ENCODE measurements at regions not wholly inside any gene's neighbourhood (a gene's known extent, or its start where the extent isn't known, plus 50 kb on each side); places are given as distances from the start of the nearest gene placed in this dataset.

DNA sequence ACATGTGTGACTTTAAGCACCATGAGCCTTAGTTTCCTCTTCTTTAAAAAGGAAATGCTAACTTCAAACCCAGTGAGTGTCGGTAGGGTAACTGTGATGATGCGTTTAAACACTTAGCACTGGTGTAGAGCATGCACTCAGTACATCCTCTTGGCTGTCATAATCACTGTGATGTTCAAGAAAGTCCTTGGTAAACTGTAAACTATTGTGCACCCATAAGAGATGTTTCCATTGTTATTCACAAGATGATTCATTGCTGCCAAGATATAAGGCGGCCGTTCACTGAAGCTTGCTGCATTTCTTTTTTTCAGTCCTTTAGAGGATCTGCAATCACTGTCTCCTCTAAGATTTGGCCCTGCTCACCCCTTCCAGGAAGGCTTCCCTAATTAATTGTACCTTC lies 61.8 kb upstream of the DAB1 start:
- no peak overlapping the region for H2AFZ ChIP-seq

DNA sequence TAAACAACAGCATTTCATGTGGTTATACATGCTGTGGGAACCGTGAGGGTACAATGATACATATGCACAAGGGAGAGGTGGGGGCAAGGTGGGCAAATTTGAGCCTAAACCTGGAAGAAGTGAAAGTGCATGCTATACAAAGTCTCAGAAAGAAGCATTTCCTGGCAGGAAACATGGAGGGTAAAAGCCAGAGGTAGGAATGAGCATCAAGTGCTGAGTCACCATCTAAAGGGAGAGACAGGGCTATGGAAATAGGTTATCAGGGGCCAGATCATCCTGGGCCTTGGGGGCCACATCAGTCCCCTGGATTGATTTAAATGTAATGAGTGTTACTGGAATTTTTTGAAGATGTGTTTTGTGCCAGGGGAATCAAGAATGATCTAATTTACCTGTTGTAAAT lies 60.1 kb upstream of the DAB1 start:
- H3K4me1 ChIP-seq (replicated peaks; ENCODE audit: insufficient read depth) = no peaks in the 10 kb centered on the region
- TF ChIP-seq CTCF (conservative IDR thresholded peaks at IDR 0.05) (no peak), EZH2 (IDR thresholded peaks at IDR 0.05; ENCODE audit: low read depth) (no peak)
- H3K36me3 ChIP-seq (ENCODE audit: low read depth) = no peaks in the 10 kb centered on the region
- no peak overlapping the region for H3K4me3 ChIP-seq
- no peak overlapping the region for H3K27ac ChIP-seq
- intact Hi-C loops (cut with micrococcal nuclease; ENCODE audit: unreplicated experiment) = no loop called here
- no peaks in the 10 kb centered on the region; the same call in 1 of the 2 replicates for H3K9me3 ChIP-seq (ENCODE audit: insufficient read depth, low read depth)
- H3K27me3 ChIP-seq (ENCODE audit: insufficient read depth, low read depth) = no peaks in the 10 kb centered on the region
- no peaks in the 10 kb centered on the region for H3K79me2 ChIP-seq (ENCODE audit: low read depth)
- no TSS peak for BruUV-seq (replicated peaks)
- no peaks in the 10 kb centered on the region for H3F3A ChIP-seq (ENCODE audit: insufficient read depth, low read depth)
- H2AFZ ChIP-seq = no peak overlapping the region
- no peak for DNase-seq
- ChIA-PET CTCF (no interaction called here), POLR2A (ENCODE audit: unreplicated experiment) (no interaction called here)
- no peaks in the 10 kb centered on the region for H3K9me2 ChIP-seq (ENCODE audit: insufficient read depth)
- H3K4me2 ChIP-seq = no peak overlapping the region
- H4K20me1 ChIP-seq (ENCODE audit: insufficient read depth) = no peaks in the 10 kb centered on the region

More for the DNA sequence above, 61.8 kb upstream of the DAB1 start:
- Histone ChIP-seq H3K4me3 (no peak overlapping the region), H3F3A (ENCODE audit: insufficient read depth, low read depth) (no peaks in the 10 kb centered on the region), H3K9me3 (ENCODE audit: insufficient read depth, low read depth) (no peaks in the 10 kb centered on the region; the same call in 1 of the 2 replicates), H3K4me1 (replicated peaks; ENCODE audit: insufficient read depth) (no peaks in the 10 kb centered on the region), H3K4me2 (no peak overlapping the region), H3K9me2 (ENCODE audit: insufficient read depth) (no peaks in the 10 kb centered on the region), H4K20me1 (ENCODE audit: insufficient read depth) (no peaks in the 10 kb centered on the region), H3K79me2 (ENCODE audit: low read depth) (no peaks in the 10 kb centered on the region), H3K27me3 (ENCODE audit: insufficient read depth, low read depth) (no peaks in the 10 kb centered on the region), H3K36me3 (ENCODE audit: low read depth) (no peaks in the 10 kb centered on the region), H3K27ac (no peak overlapping the region)
- DNase-seq = no peak
- ChIA-PET CTCF (no interaction called here), POLR2A (ENCODE audit: unreplicated experiment) (no interaction called here)
- no TSS peak for BruUV-seq (replicated peaks)
- TF ChIP-seq EZH2 (IDR thresholded peaks at IDR 0.05; ENCODE audit: low read depth) (no peak), CTCF (conservative IDR thresholded peaks at IDR 0.05) (no peak)
- intact Hi-C loops (cut with micrococcal nuclease; ENCODE audit: unreplicated experiment) = no loop called here

DNA sequence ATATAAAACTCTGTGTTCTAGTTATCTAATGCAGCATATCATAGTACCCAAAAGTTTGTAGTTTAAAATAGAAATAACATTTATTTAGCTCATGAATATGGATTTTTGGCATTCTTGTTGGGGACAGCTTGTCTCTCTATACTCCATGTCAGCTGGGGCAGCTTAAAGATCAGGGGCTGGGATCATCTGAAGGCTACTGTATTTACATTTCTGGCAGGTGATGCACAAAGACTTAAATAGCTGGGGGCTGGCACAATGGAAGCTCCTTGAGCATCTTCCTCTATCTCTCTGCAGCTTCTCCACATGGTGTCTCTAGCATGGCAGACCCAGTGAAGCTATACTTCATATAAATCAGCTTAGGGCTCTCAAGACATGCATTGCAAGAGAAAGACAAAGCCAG lies 55.6 kb upstream of the DAB1 start:
- no peak for TF ChIP-seq EZH2 (IDR thresholded peaks at IDR 0.05; ENCODE audit: low read depth)
- TF ChIP-seq CTCF (conservative IDR thresholded peaks at IDR 0.05) = no peak
- no peak overlapping the region for H3K27ac ChIP-seq
- H3K79me2 ChIP-seq (ENCODE audit: low read depth) = no peaks in the 10 kb centered on the region
- POLR2A ChIA-PET (ENCODE audit: unreplicated experiment) = no interaction called here
- H4K20me1 ChIP-seq (ENCODE audit: insufficient read depth) = no peaks in the 10 kb centered on the region
- H3K9me2 ChIP-seq (ENCODE audit: insufficient read depth) = no peaks in the 10 kb centered on the region
- no peak for DNase-seq
- H3K4me1 ChIP-seq (replicated peaks; ENCODE audit: insufficient read depth) = no peaks in the 10 kb centered on the region
- no peaks in the 10 kb centered on the region; the same call in 1 of the 2 replicates for H3K9me3 ChIP-seq (ENCODE audit: insufficient read depth, low read depth)
- H3K27me3 ChIP-seq (ENCODE audit: insufficient read depth, low read depth) = 0 out of 2 replicates have a peak, but pooled peaks cover 9% of the 10 kb centered on the region
- no peaks in the 10 kb centered on the region for H3F3A ChIP-seq (ENCODE audit: insufficient read depth, low read depth)
- no TSS peak for BruUV-seq (replicated peaks)
- intact Hi-C loops (cut with micrococcal nuclease; ENCODE audit: unreplicated experiment) = no loop called here
- no peak overlapping the region for H3K4me2 ChIP-seq
- no peak overlapping the region for H2AFZ ChIP-seq
- no peaks in the 10 kb centered on the region for H3K36me3 ChIP-seq (ENCODE audit: low read depth)
- CTCF ChIA-PET = interaction anchor here (0.6 kb wide), 1 partner anchor 163 kb away, joined by 3 read pairs; no protein-coding TSS in a partner anchor
- H3K4me3 ChIP-seq = no peak overlapping the region

Data from PC-9 (cell line).